Erythroblast (primary cell): ENCODE measurements at regions not wholly inside any gene's neighbourhood (a gene's known extent, or its start where the extent isn't known, plus 50 kb on each side); places are given as distances from the start of the nearest gene placed in this dataset.

Experiments used
- GATA1 ChIP-seq: IDR thresholded peaks from 2 replicates; pipeline ENCODE4 v1.6.1; 2011; ENCODE audit warnings: low read depth, mild to moderate bottlenecking, control low read depth, low read length, moderate library complexity
- POLR2A ChIP-seq: IDR thresholded peaks from 2 replicates; pipeline ENCODE4 v1.6.1; 2011; ENCODE audit warnings: mild to moderate bottlenecking, low read length

DNA sequence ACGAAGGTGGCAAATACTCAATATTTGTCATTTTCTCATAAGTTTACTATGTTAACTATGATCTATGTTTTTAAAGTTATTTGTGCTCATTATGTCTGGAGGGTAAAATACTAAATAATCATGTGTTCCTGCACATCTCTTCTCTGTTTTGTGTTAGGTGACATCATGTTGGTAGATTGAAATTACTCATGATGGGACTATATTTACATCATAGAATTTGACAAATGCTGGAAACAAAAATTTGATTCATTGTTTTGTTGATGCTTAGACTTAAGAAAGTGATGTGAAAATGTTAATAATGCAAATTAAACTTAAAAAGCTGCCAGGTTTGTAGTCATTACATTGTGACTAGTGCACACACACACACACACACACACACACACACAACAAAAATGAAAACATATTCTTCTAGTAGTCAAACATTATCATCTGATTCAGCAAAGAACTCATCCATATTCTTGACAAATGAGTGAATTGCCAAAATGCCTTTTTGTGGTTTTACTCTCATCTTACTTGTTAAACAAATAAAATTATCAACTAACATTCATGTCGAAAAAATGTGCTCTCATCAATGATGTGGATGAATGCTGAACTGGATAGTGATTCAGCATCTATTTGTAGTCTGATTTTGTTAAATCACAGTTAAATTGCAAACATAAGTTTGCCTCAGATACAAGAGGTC lies 870.7 kb downstream of the BRINP3 start:
- TF ChIP-seq POLR2A (no peak), GATA1 (no peak)
